Cardiac fibroblast (primary cell): ENCODE measurements at regions not wholly inside any gene's neighbourhood (a gene's known extent, or its start where the extent isn't known, plus 50 kb on each side); places are given as distances from the start of the nearest gene placed in this dataset.

Source experiments
- DNase-seq, 2 donors: peaks; one replicate each; pipeline versions ENCODE4 v3.0.0 to v3.0.0-alpha.2; 2010; ENCODE audit warnings: low read depth in 2 of 2
- H3K4me3 ChIP-seq, 2 donors: replicated peaks in 1 of 2; 1 replicate in 1 of 2; 2 replicates in 1 of 2; pipeline ENCODE4 v1.5.1; 2011; ENCODE audit warnings: low read depth in 2 of 2, low read length in 2 of 2, mild to moderate bottlenecking in 2 of 2, moderate library complexity in 1 of 2
- CTCF ChIP-seq: IDR thresholded peaks from one replicate; pipeline ENCODE4 v1.5.1; 2011; ENCODE audit warnings: low read depth, mild to moderate bottlenecking, low read length, inconsistent platforms

- no peak for DNase-seq
- no peak overlapping the region for H3K4me3 ChIP-seq
- no peak for TF ChIP-seq CTCF
Observed at GRCh38 chr13:76797361-76797760, 88.8 kb downstream of the KCTD12 start.

- no peak for DNase-seq
- no peak overlapping the region for H3K4me3 ChIP-seq
- TF ChIP-seq CTCF: no peak
Observed at GRCh38 chr13:76796851-76797250, 89.4 kb downstream of the KCTD12 start.

GRCh38 chr13:76795701-76796695, 90.2 kb downstream of the KCTD12 start:
- TF ChIP-seq CTCF: no peak
- H3K4me3 ChIP-seq: no peak overlapping the region
- DNase-seq: peak in 1 of 2 donors; percentile 32

GRCh38 chr13:76792731-76793347, 93.4 kb downstream of the KCTD12 start:
- DNase-seq: peak; percentile 83 to 85

GRCh38 chr13:76790980-76791819, 95.0 kb downstream of the KCTD12 start:
- DNase-seq: peak in 1 of 2 donors; percentile 36
- TF ChIP-seq CTCF: no peak
- H3K4me3 ChIP-seq: no peak overlapping the region

More at GRCh38 chr13:76792731-76793347, 93.4 kb downstream of the KCTD12 start:
- no peak for TF ChIP-seq CTCF
- no peak overlapping the region for H3K4me3 ChIP-seq

- no peak for TF ChIP-seq CTCF
- no peak overlapping the region for H3K4me3 ChIP-seq
- peak; percentile 50 to 61 for DNase-seq
Observed at GRCh38 chr13:76790526-76790925, 95.7 kb downstream of the KCTD12 start.
